Esophagus squamous epithelium (tissue), 5 donors: ENCODE measurements at regions not wholly inside any gene's neighbourhood (a gene's known extent, or its start where the extent isn't known, plus 50 kb on each side); places are given as distances from the start of the nearest gene placed in this dataset.

Source experiments
- DNase-seq: peaks from one replicate; lab custom pipeline; 2025; lab: John Stamatoyannopoulos, UW
- H3K27ac ChIP-seq, 4 donors: fragments of 200-600 bp; sonication (generic); one replicate each; pipeline ENCODE4 v1.5.1; 2016 to 2019; ENCODE audit warnings: mild to moderate bottlenecking in 1 of 4
- H3K27me3 ChIP-seq, 4 donors: fragments of 200-600 bp; sonication (generic); 1 replicate in 3 of 4; 2 replicates in 1 of 4; pipeline versions ENCODE4 v1.5.1 to v1.6.0; 2017 to 2021; ENCODE audit warnings: antibody characterized with exemption in 1 of 4
- H3K36me3 ChIP-seq, 3 donors: fragments of 200-600 bp; sonication (generic); one replicate each; pipeline ENCODE4 v1.5.1; 2016 to 2019
- H3K4me1 ChIP-seq, 3 donors: fragments of 200-600 bp; sonication (generic); one replicate each; pipeline ENCODE4 v1.5.1; 2017 to 2019
- H3K4me3 ChIP-seq, 4 donors: fragments of 200-600 bp; sonication (generic); 1 replicate in 3 of 4; 2 replicates in 1 of 4; pipeline ENCODE4 v1.5.1; 2016 to 2019; ENCODE audit warnings: mild to moderate bottlenecking in 2 of 4, moderate library complexity in 1 of 4
- H3K9me3 ChIP-seq, 3 donors: fragments of 200-600 bp; sonication (generic); one replicate each; pipeline ENCODE4 v1.5.1; 2016 to 2019
- CTCF ChIP-seq, 6 experiments: fragments of 450-650 bp in 4 of 6; fragments of 200-600 bp in 2 of 6; sonication (generic) in 2 of 6; IDR thresholded peaks; one replicate each; pipeline ENCODE4 v1.5.1; 2016 to 2019; ENCODE audit warnings: antibody characterized with exemption in 6 of 6, mild to moderate bottlenecking in 4 of 6, moderate library complexity in 4 of 6
- POLR2A ChIP-seq, 4 donors: fragments of 450-650 bp; IDR thresholded peaks; one replicate each; pipeline ENCODE4 v1.6.1; 2017; ENCODE audit warnings: antibody characterized with exemption in 4 of 4, mild to moderate bottlenecking in 4 of 4, moderate library complexity in 3 of 4
- WGBS, 2 donors: methylation state at CpG; one replicate each; pipeline ENCODE4 v1.1.5; 2018; 5-methylcytosine and 5-hydroxymethylcytosine counted together
- intact Hi-C: fragments of 100-400 bp; cut with DNase I; formaldehyde crosslinking; loops from one replicate; pipeline ENCODE4 v1.15.0; 2022
- donor health status: DM: yes; HTN: yes; CAD: no.

- H3K36me3 ChIP-seq, result no peaks in the 10 kb centered on the region
- intact Hi-C loops, result no loop called here
- H3K27me3 ChIP-seq, result no peaks in the 10 kb centered on the region
- no peak for DNase-seq
- H3K4me1 ChIP-seq, result peaks cover 0 to 8% (median 0%) of the 10 kb centered on the region in 3 donors
- no peak for TF ChIP-seq POLR2A (IDR thresholded peaks at IDR 0.05)
- no peak for TF ChIP-seq CTCF (IDR thresholded peaks at IDR 0.05)
- H3K9me3 ChIP-seq, result peaks cover 0 to 23% (median 5%) of the 10 kb centered on the region in 3 donors
- H3K27ac ChIP-seq, result no peak overlapping the region
- 100% methylated on average over 2 to 3 of the region's 14 CpGs for WGBS, 2 donors
- no peak overlapping the region for H3K4me3 ChIP-seq
Measured at GRCh38 chr11:69553416-69554357, 72.2 kb downstream of the LINC01488 start.

DNA sequence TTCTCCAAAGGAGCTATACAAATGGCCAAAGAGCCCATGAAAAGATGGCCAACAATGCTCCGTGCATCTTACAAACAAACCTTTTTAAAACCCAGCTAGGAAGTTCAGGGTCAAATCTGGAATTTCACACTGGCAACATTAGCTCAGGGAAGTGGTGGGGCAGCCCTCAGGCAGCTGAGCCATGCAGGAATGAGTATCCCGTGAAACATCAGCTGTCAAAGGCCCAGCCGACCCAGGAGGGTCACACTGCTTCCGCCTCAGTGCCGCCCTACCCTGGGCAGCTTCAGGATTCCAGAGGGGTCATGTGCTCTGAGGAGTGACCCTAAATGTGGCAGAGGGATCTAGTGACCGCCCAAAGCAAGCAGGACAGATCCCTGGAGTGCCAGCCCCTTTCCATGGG lies 73.4 kb downstream of the LINC01488 start:
- Histone ChIP-seq H3K4me1 (peaks cover 0 to 8% (median 0%) of the 10 kb centered on the region in 3 donors), H3K4me3 (no peak overlapping the region), H3K36me3 (no peaks in the 10 kb centered on the region), H3K9me3 (peaks cover 0 to 12% (median 2%) of the 10 kb centered on the region in 3 donors), H3K27ac (no peak overlapping the region), H3K27me3 (no peaks in the 10 kb centered on the region)
- intact Hi-C loops, result no loop called here
- WGBS, 2 donors, result 73 to 83% methylated on average over 2 to 5 of the region's 6 CpGs
- DNase-seq, result no peak
- TF ChIP-seq CTCF (IDR thresholded peaks at IDR 0.05) (no peak), POLR2A (IDR thresholded peaks at IDR 0.05) (no peak)

DNA sequence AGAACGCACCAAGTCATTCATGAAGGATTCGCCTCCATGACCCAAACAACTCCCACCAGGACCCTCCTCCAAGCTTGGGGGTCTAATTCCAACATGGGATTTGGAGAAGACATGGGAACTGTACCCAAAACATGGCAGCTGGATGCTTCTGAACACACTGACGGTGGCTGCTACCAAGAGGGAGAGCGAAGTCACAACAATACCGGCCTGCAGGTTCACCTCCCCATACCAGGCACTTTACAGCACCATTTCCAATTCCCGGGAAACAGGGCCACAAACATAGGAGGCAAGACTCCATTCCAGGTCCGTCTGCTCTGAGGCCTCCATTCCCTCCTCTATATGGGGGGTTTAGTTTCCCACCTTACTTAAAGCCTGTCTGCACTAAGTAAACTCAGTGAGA lies 75.8 kb downstream of the LINC01488 start:
- DNase-seq, result no peak
- no peak for TF ChIP-seq CTCF (IDR thresholded peaks at IDR 0.05)
- TF ChIP-seq POLR2A (IDR thresholded peaks at IDR 0.05), result no peak
- intact Hi-C loops, result no loop called here
- Histone ChIP-seq H3K4me3 (no peak overlapping the region), H3K4me1 (peaks cover 0 to 3% (median 0%) of the 10 kb centered on the region in 3 donors), H3K36me3 (no peaks in the 10 kb centered on the region), H3K9me3 (no peaks in the 10 kb centered on the region), H3K27ac (no peak overlapping the region), H3K27me3 (no peaks in the 10 kb centered on the region)
- 91% methylated on average over 6 to 7 of the region's 7 CpGs for WGBS, 2 donors

GRCh38 chr11:69558519-69558941 lies 77.1 kb downstream of the LINC01488 start:
- H3K27ac ChIP-seq, result no peak overlapping the region
- no peaks in the 10 kb centered on the region for H3K4me1 ChIP-seq
- H3K4me3 ChIP-seq, result no peak overlapping the region
- no peak for DNase-seq
- TF ChIP-seq CTCF (IDR thresholded peaks at IDR 0.05) (no peak), POLR2A (IDR thresholded peaks at IDR 0.05) (no peak)
- no peaks in the 10 kb centered on the region for H3K36me3 ChIP-seq
- intact Hi-C loops, result no loop called here
- 74 to 84% methylated on average over 10 to 11 of the region's 12 CpGs for WGBS, 2 donors
- H3K9me3 ChIP-seq, result no peaks in the 10 kb centered on the region
- H3K27me3 ChIP-seq, result no peaks in the 10 kb centered on the region

- intact Hi-C loops, result no loop called here
- WGBS, 2 donors, result 65 to 79% methylated on average over 4 to 5 of the region's 5 CpGs
- Histone ChIP-seq H3K9me3 (no peaks in the 10 kb centered on the region), H3K36me3 (no peaks in the 10 kb centered on the region), H3K4me3 (no peak overlapping the region), H3K27ac (no peak overlapping the region), H3K27me3 (no peaks in the 10 kb centered on the region), H3K4me1 (no peaks in the 10 kb centered on the region)
- TF ChIP-seq POLR2A (IDR thresholded peaks at IDR 0.05) (no peak), CTCF (IDR thresholded peaks at IDR 0.05) (no peak)
- DNase-seq, result no peak
Measured at GRCh38 chr11:69559181-69559580, 77.7 kb downstream of the LINC01488 start.
